GM18867 (cell line): ENCODE measurements at regions not wholly inside any gene's neighbourhood (a gene's known extent, or its start where the extent isn't known, plus 50 kb on each side); places are given as distances from the start of the nearest gene placed in this dataset.
"Not testable (repeated sequence)": the region's sequence is repeated elsewhere in the genome, so short reads cannot be mapped to it uniquely, and the experiment has no call there.

Source experiments
- ATAC-seq: cut with Tn5 transposase; IDR thresholded peaks from one replicate; pipeline ENCODE4 v1.9.1; 2021; ENCODE audit warnings: mild to moderate bottlenecking, moderate library complexity; ENCODE audit not compliant: unreplicated experiment

- ATAC-seq: no peak
Observed at GRCh38 chr7:82625377-82625776, 181.8 kb upstream of the CACNA2D1 start.

- no peak for ATAC-seq
Observed at GRCh38 chr7:82624965-82625364, 181.4 kb upstream of the CACNA2D1 start.

GRCh38 chr7:82624337-82624736 lies 180.8 kb upstream of the CACNA2D1 start:
- ATAC-seq: no peak

GRCh38 chr7:82623812-82624211 lies 180.2 kb upstream of the CACNA2D1 start:
- no peak for ATAC-seq

- ATAC-seq: no peak
Observed at GRCh38 chr7:82617156-82617555, 173.6 kb upstream of the CACNA2D1 start.

- no peak for ATAC-seq
Observed at GRCh38 chr7:82616059-82616728, 172.6 kb upstream of the CACNA2D1 start.

- ATAC-seq: peak; percentile 63
Observed at GRCh38 chr7:82615527-82615926, 171.9 kb upstream of the CACNA2D1 start.

GRCh38 chr7:82609746-82610145 lies 166.2 kb upstream of the CACNA2D1 start:
- no peak for ATAC-seq

GRCh38 chr7:82605247-82605864 lies 161.8 kb upstream of the CACNA2D1 start:
- ATAC-seq: peak; percentile 70

- ATAC-seq: no peak
Observed at GRCh38 chr7:82602066-82602465, 158.5 kb upstream of the CACNA2D1 start.

GRCh38 chr7:82600531-82600930 lies 157.0 kb upstream of the CACNA2D1 start:
- no peak for ATAC-seq

- ATAC-seq: no peak
Observed at GRCh38 chr7:82599895-82600294, 156.3 kb upstream of the CACNA2D1 start.

GRCh38 chr7:82598958-82599357 lies 155.4 kb upstream of the CACNA2D1 start:
- no peak for ATAC-seq

- not testable (repeated sequence) for ATAC-seq
Observed at GRCh38 chr7:82595795-82596194, 152.2 kb upstream of the CACNA2D1 start.

GRCh38 chr7:82595176-82595575 lies 151.6 kb upstream of the CACNA2D1 start:
- ATAC-seq: no peak

GRCh38 chr7:82594665-82595064 lies 151.1 kb upstream of the CACNA2D1 start:
- no peak for ATAC-seq

GRCh38 chr7:82593780-82594179 lies 150.2 kb upstream of the CACNA2D1 start:
- ATAC-seq: no peak

- ATAC-seq: no peak
Observed at GRCh38 chr7:82592416-82592815, 148.8 kb upstream of the CACNA2D1 start.

GRCh38 chr7:82579047-82579446 lies 135.5 kb upstream of the CACNA2D1 start:
- no peak for ATAC-seq

GRCh38 chr7:82578430-82578829 lies 134.9 kb upstream of the CACNA2D1 start:
- no peak for ATAC-seq

GRCh38 chr7:82572195-82572880 lies 128.8 kb upstream of the CACNA2D1 start:
- ATAC-seq: peak; percentile 92

GRCh38 chr7:82571047-82571446 lies 127.5 kb upstream of the CACNA2D1 start:
- ATAC-seq: not testable (repeated sequence)
